ENCODE measurements at regions not wholly inside any gene's neighbourhood (a gene's known extent, or its start where the extent isn't known, plus 50 kb on each side); places are given as distances from the start of the nearest gene placed in this dataset.
"Not testable (repeated sequence)": the region's sequence is repeated elsewhere in the genome, so short reads cannot be mapped to it uniquely, and the experiment has no call there.

DNA sequence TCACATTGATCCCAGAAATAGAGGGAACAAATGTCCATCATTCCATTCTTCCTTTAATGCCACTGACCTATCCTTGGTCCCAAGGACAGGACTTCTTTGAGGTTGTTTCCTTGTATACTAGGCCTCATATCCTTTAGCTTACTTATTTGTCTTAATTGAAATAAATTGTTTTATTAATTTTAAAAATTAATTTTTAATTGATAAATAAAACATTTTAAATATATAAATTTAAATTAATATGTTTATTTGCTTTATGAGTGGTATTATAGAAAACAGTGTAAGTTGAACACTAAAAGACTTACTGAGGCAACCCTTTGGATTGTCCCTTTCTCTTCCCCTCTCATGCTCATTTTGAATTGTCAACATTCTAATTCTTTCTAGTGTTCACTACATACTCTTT lies 556.9 kb upstream of the NUDT12 start:
- no peak for DNase-seq (ENCODE audit: low read depth in 2 of 2, low spot score in 1 of 2)

DNA sequence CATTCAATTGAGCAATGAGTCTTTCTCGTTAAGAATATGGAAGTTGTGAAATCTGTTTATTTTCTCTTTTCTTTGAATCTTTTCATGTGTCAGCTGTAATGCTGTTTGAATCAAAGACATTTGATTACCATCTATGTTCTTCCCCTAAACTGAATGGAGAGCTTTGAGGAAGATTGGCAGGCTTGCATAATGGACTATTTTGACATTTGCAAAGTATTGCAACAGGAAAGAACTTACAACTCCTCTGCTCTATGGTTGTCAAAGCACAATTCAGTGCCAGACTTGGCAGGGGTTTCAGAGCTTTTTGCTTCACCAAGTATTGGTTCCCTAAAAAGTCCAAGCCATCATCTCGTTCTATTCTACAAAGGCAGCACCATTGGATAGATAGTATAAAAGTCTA lies 549.0 kb upstream of the NUDT12 start:
- no peak for DNase-seq (ENCODE audit: low read depth in 2 of 2, low spot score in 1 of 2)

- DNase-seq (ENCODE audit: low read depth in 2 of 2, low spot score in 1 of 2), result no peak
Measured at GRCh38 chr5:104096451-104096850, 533.9 kb upstream of the NUDT12 start.

- DNase-seq (ENCODE audit: low read depth in 2 of 2, low spot score in 1 of 2), result no peak
Measured at GRCh38 chr5:104095527-104095926, 532.9 kb upstream of the NUDT12 start.

DNA sequence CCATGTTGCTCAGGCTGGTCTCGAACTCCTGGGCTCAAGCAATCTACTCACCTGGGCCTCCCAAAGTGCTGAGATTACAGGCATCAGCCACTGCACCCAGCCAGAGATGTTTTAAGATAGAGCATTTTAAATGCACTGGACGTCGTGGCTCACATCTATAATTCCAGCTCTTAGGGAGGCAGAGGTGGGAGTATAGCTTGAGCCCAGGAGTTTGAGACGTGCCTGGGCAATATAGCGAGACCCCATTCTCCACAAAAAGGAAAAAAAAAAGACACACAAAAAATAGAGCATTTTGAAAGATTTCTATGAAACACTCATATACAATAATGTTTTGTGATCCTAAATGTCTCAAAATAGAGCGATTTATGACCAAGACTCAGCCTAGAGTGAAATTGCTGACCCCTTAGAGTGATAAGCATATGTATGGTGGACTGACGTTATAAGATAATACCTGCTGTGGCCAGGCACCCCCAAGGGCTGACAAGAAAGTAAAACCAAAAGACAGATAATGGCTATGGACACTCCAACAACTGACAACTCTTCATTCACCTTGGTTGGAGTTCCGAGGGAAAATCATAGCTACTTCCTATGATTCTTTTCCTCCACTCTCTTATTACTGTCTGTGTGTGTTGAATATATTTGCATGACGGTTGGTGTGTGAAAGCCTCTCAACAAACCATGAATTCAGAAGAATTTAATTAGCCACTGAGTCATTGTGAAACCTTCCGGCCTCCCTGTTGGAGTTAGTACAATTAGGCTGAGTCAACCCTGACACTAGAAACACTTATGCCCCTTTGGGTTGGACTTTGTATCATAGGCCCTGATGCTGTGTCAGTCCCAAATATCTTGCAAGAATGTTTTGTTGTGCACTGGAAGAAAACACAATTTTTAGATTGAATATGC lies 526.5 kb upstream of the NUDT12 start:
- DNase-seq (ENCODE audit: low read depth in 2 of 2, low spot score in 1 of 2), result no peak

GRCh38 chr5:104084896-104085295 lies 522.3 kb upstream of the NUDT12 start:
- no peak for DNase-seq (ENCODE audit: low read depth in 2 of 2, low spot score in 1 of 2)

DNA sequence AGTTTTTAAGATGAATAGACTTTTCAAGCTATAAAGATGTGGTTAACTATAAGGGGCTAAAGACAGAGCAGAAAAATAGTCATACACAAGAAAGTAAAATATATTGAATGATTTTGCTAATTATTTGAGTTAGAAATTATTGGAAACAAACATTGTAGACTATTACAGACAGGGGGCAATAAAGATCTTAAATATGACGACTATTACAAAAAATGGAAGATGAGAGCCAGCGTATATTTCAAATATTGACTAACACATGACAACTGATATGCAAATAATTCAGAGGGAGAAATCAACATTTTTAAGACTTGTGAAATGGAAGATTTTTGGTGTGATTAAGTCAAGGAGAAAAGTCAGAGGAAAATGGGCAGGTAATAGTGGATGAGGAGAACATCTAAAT lies 520.2 kb upstream of the NUDT12 start:
- DNase-seq (ENCODE audit: low read depth in 2 of 2, low spot score in 1 of 2), result no peak

- DNase-seq (ENCODE audit: low read depth in 2 of 2, low spot score in 1 of 2), result no peak
Measured at GRCh38 chr5:104081232-104081631, 518.6 kb upstream of the NUDT12 start.

- no peak for DNase-seq (ENCODE audit: low read depth in 2 of 2, low spot score in 1 of 2)
Measured at GRCh38 chr5:104080646-104081175, 518.1 kb upstream of the NUDT12 start.

- DNase-seq (ENCODE audit: low read depth in 2 of 2, low spot score in 1 of 2), result not testable (repeated sequence)
Measured at GRCh38 chr5:104079861-104080645, 517.5 kb upstream of the NUDT12 start.

- DNase-seq (ENCODE audit: low read depth in 2 of 2, low spot score in 1 of 2), result no peak
Measured at GRCh38 chr5:104071887-104072286, 509.3 kb upstream of the NUDT12 start.

- DNase-seq (ENCODE audit: low read depth in 2 of 2, low spot score in 1 of 2), result no peak
Measured at GRCh38 chr5:104062621-104063377, 500.2 kb upstream of the NUDT12 start.

DNA sequence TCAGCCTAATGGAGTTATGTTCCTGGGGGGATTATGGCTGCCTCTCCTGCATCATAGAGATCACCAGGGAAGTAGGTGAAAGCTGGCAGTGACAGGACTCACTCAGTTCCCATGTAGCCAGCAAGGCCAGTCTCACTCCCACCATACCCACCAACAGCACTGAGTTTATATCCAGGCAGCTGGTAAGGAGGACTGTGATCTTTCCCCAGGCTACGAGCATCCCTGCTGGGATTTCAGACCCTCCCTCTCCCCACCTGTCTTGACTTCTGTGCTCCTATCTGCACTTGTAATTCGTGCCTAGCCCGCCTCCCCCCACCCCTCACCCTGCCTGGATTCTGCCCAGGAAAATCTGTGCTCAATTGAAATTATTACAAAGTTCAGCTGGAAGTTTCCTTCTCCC lies 499.1 kb upstream of the NUDT12 start:
- DNase-seq (ENCODE audit: low read depth in 2 of 2, low spot score in 1 of 2), result no peak

DNA sequence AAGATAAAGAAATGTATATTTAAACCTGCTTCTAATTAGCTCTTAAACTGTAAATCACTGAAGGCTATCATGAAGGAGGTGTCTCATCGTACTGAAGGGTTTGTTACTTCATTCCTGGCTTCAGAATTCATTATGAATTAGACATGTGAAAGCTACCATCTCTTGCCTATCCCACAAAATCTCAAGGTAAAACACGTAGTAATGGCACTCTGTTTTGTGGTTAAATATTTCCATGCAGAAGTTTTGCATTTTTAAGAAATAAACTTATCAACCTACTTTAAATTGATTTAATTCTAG lies 490.7 kb upstream of the NUDT12 start:
- no peak for DNase-seq (ENCODE audit: low read depth in 2 of 2, low spot score in 1 of 2)

DNA sequence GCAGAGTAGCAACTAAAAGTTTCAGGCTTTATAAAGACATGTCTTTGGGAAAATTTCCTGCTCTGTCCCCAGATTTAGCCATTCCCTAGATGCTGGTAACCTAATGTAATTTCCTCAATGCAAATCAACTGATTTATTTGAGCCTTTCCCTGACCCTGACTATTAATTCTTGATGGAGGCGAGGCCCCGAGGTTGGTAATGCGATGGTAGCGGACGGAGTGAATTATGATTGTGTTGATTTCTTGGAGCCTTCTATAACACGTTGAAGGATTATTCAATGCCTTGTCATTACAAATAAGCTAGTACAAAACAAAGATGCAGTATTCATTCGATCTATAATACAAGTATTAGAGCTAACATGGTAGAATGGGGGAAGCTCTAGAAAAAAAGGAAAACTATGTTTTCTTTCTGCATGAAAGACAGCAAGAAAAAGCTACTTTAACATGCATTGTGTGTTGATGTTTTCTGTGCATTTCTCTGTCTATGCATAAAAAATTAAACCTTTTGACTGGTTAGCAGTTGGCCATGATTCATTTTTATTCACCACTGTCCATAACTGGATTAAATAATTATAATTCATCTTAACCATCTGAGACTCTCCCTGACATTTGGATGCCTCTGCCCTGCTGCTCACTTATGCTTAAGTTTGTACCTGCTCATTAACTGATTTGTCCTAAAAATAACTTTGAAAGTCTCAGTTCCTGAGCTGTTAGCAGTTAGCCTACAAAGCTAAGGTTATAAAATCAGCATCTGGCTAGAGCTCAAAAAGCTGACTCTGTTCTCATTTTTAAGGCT lies 490.2 kb upstream of the NUDT12 start:
- no peak for DNase-seq (ENCODE audit: low read depth in 2 of 2, low spot score in 1 of 2)

GRCh38 chr5:104050436-104050835 lies 487.8 kb upstream of the NUDT12 start:
- no peak for DNase-seq (ENCODE audit: low read depth in 2 of 2, low spot score in 1 of 2)

DNA sequence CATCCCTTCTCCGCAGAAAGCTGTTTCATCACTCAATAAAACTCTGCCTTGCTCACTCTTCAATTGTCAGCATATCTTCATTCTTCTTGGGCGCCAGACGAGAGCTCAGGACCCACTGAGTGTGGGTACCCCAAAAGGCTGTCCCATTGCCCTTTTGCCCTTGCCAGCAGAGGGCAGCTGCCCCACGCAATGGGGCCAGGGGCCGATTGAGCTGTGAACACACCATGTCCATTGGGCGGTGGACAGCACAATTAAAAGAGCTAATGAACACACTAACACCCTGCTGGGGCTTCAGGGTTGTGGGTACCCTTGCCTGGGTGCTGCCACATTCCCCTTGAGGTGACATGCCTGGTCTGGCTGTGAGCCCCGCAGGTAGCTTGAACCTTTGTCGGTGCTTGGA lies 487.2 kb upstream of the NUDT12 start:
- DNase-seq (ENCODE audit: low read depth in 2 of 2, low spot score in 1 of 2), result no peak

GRCh38 chr5:104048231-104048630 lies 485.6 kb upstream of the NUDT12 start:
- no peak for DNase-seq (ENCODE audit: low read depth in 2 of 2, low spot score in 1 of 2)

GRCh38 chr5:104045987-104046386 lies 483.4 kb upstream of the NUDT12 start:
- no peak for DNase-seq (ENCODE audit: low read depth in 2 of 2, low spot score in 1 of 2)

- not testable (repeated sequence) for DNase-seq (ENCODE audit: low read depth in 2 of 2, low spot score in 1 of 2)
Measured at GRCh38 chr5:104039871-104040270, 477.3 kb upstream of the NUDT12 start.

GRCh38 chr5:104037136-104037535 lies 474.5 kb upstream of the NUDT12 start:
- not testable (repeated sequence) for DNase-seq (ENCODE audit: low read depth in 2 of 2, low spot score in 1 of 2)

Data from stimulated activated CD8-positive, alpha-beta memory T cell treated with anti-CD3 and anti-CD28 coated beads, Interleukin-4, amount 100 ng/mL, for 4 hours (primary cell).